Skin of body (tissue), 1 donor: ENCODE measurements at regions not wholly inside any gene's neighbourhood (a gene's known extent, or its start where the extent isn't known, plus 50 kb on each side); places are given as distances from the start of the nearest gene placed in this dataset.
A peak's percentile ranks its signal among the peaks of the same experiment; 100 is the strongest.
"Not testable (repeated sequence)": the region's sequence is repeated elsewhere in the genome, so short reads cannot be mapped to it uniquely, and the experiment has no call there.

ENCODE experiments used
- DNase-seq: peaks from one replicate; lab custom pipeline; 2025; lab: John Stamatoyannopoulos, UW

GRCh38 chr12:13924286-13924685 lies 57.1 kb downstream of the GRIN2B start:
- no peak for DNase-seq

GRCh38 chr12:13918897-13919296 lies 62.5 kb downstream of the GRIN2B start:
- DNase-seq, result no peak

GRCh38 chr12:13915096-13915495 lies 66.3 kb downstream of the GRIN2B start:
- DNase-seq, result no peak

- DNase-seq, result no peak
Observed at GRCh38 chr12:13913371-13913770, 68.0 kb downstream of the GRIN2B start.

- no peak for DNase-seq
Observed at GRCh38 chr12:13911756-13912554, 69.4 kb downstream of the GRIN2B start.

GRCh38 chr12:13905794-13906193 lies 75.6 kb downstream of the GRIN2B start:
- no peak for DNase-seq

GRCh38 chr12:13900718-13901117 lies 80.7 kb downstream of the GRIN2B start:
- DNase-seq, result no peak

GRCh38 chr12:13898387-13898786 lies 83.0 kb downstream of the GRIN2B start:
- not testable (repeated sequence) for DNase-seq

- DNase-seq, result no peak
Observed at GRCh38 chr12:13897811-13898210, 83.6 kb downstream of the GRIN2B start.

GRCh38 chr12:13896063-13896626 lies 85.3 kb downstream of the GRIN2B start:
- no peak for DNase-seq

- no peak for DNase-seq
Observed at GRCh38 chr12:13891902-13892301, 89.5 kb downstream of the GRIN2B start.

GRCh38 chr12:13890943-13891342 lies 90.5 kb downstream of the GRIN2B start:
- no peak for DNase-seq

- no peak for DNase-seq
Observed at GRCh38 chr12:13887779-13888388, 93.5 kb downstream of the GRIN2B start.

GRCh38 chr12:13882176-13882575 lies 99.2 kb downstream of the GRIN2B start:
- DNase-seq, result no peak

GRCh38 chr12:13880613-13881012 lies 100.8 kb downstream of the GRIN2B start:
- DNase-seq, result no peak

GRCh38 chr12:13875744-13876143 lies 105.7 kb downstream of the GRIN2B start:
- DNase-seq, result no peak

- DNase-seq, result no peak
Observed at GRCh38 chr12:13870255-13870654, 111.1 kb downstream of the GRIN2B start.

GRCh38 chr12:13864081-13864673 lies 117.2 kb downstream of the GRIN2B start:
- peak; percentile 27 for DNase-seq

GRCh38 chr12:13857750-13858149 lies 123.7 kb downstream of the GRIN2B start:
- DNase-seq, result no peak

GRCh38 chr12:13853471-13853870 lies 127.9 kb downstream of the GRIN2B start:
- no peak for DNase-seq

- DNase-seq, result no peak
Observed at GRCh38 chr12:13851828-13852227, 129.6 kb downstream of the GRIN2B start.

GRCh38 chr12:13849456-13849855 lies 131.9 kb downstream of the GRIN2B start:
- DNase-seq, result no peak
